HepG2 (cell line): ENCODE measurements at regions not wholly inside any gene's neighbourhood (a gene's known extent, or its start where the extent isn't known, plus 50 kb on each side); places are given as distances from the start of the nearest gene placed in this dataset.

Source experiments
- ATAC-seq: fragments of 200-7000 bp; cut with Tn5 transposase; 3 replicates; pipeline ENCODE4 v1.9.1; 2020; ENCODE audit warnings: mild to moderate bottlenecking, moderate library complexity
- BruUV-seq: library from RNA; stranded (reverse); fragments of 400-500 nt; replicated peaks from 2 replicates; lab custom pipeline; 2021; lab: Mats Ljungman, UMichigan
- CTCF ChIA-PET: fragments of 300-600 bp; formaldehyde crosslinking; extraction: SDS; loops from one replicate; lab custom pipeline; 2021; ENCODE audit warnings: low total read pairs, inconsistent platforms, low intra/inter-chr PET ratio; lab: Yijun Ruan, JAX
- POLR2A ChIA-PET: fragments of 350-600 bp; sonication (Branson Sonifier 250); formaldehyde crosslinking; loops from one replicate; lab custom pipeline; 2020; ENCODE audit warnings: antibody characterized with exemption, inconsistent platforms; lab: Yijun Ruan, JAX
- DNase-seq: peaks from one replicate; pipeline ENCODE4 v3.0.0-alpha.2; 2015; ENCODE audit warnings: low spot score
- FAIRE-seq: peaks from 3 replicates; lab custom pipeline; 2011; peaks lifted over from hg19 to GRCh38; lab: Jason Lieb, UNC
- H2AFZ ChIP-seq: one replicate; pipeline ENCODE4 v1.6.1; 2011; ENCODE audit warnings: low read length, inconsistent platforms
- H3K27ac ChIP-seq: fragments of 300-600 bp; 3 replicates; pipeline ENCODE4 v1.8.0; 2011; ENCODE audit warnings: mixed run types, mild to moderate bottlenecking, mixed read lengths, low read length, inconsistent platforms; ENCODE audit not compliant: insufficient read depth; ENCODE audit errors: extremely low read length
- H3K27me3 ChIP-seq, 2 experiments: fragments of 200-600 bp in 1 of 2; 2 replicates in 1 of 2; 3 replicates in 1 of 2; pipeline versions ENCODE4 v1.6.0 to v1.8.0; 2011; ENCODE audit warnings: low read length in 2 of 2, mild to moderate bottlenecking in 2 of 2, moderate library complexity in 2 of 2, inconsistent platforms in 1 of 2; ENCODE audit not compliant: insufficient read depth in 2 of 2, control insufficient read depth in 1 of 2
- H3K36me3 ChIP-seq, 2 experiments: fragments of 200-600 bp in 1 of 2; replicated peaks in 1 of 2; 2 replicates in 1 of 2; 3 replicates in 1 of 2; pipeline versions ENCODE4 v1.5.1 to v1.8.0; 2011; ENCODE audit warnings: low read length in 2 of 2, inconsistent platforms in 1 of 2; ENCODE audit not compliant: insufficient read depth in 2 of 2, control insufficient read depth in 1 of 2
- H3K4me1 ChIP-seq: 2 replicates; pipeline ENCODE4 v1.5.1; 2012; ENCODE audit warnings: low read length, inconsistent platforms; ENCODE audit not compliant: insufficient read depth
- H3K4me2 ChIP-seq: 2 replicates; pipeline ENCODE4 v1.6.0; 2011; ENCODE audit warnings: low read depth, low read length, inconsistent platforms
- H3K4me3 ChIP-seq, 3 experiments: fragments of 200-600 bp in 1 of 3; sonication (generic), shearing (Covaris generic) in 1 of 3; replicated peaks in 1 of 3; 2 replicates each; pipeline ENCODE4 v1.5.1; 2011 to 2016; ENCODE audit warnings: low read length in 3 of 3, inconsistent platforms in 2 of 3, low read depth in 2 of 3, mild to moderate bottlenecking in 2 of 3, control low read depth in 1 of 3, mixed read lengths in 1 of 3; ENCODE audit not compliant: insufficient read depth in 1 of 3
- H3K79me2 ChIP-seq: one replicate; pipeline ENCODE4 v1.6.1; 2011; ENCODE audit warnings: low read length, inconsistent platforms; ENCODE audit not compliant: insufficient read depth
- H3K9ac ChIP-seq: 2 replicates; pipeline ENCODE4 v1.6.0; 2011; ENCODE audit warnings: mild to moderate bottlenecking, low read depth, low read length, inconsistent platforms; ENCODE audit not compliant: insufficient read depth
- H3K9me3 ChIP-seq: 2 replicates; pipeline ENCODE4 v1.5.1; 2012; ENCODE audit warnings: mild to moderate bottlenecking, low read length
- H4K20me1 ChIP-seq: 2 replicates; pipeline ENCODE4 v1.6.0; 2011; ENCODE audit warnings: inconsistent platforms, mild to moderate bottlenecking, low read length, moderate library complexity; ENCODE audit not compliant: insufficient read depth
- CHCHD3 ChIP-seq: sonication (generic); formaldehyde crosslinking; IDR thresholded peaks from 2 replicates; pipeline ENCODE4 v1.8.0; 2022; ENCODE audit warnings: mild to moderate bottlenecking, missing genetic modification reagents, moderate library complexity
- RNF2 ChIP-seq: fragments of 450-650 bp; conservative IDR thresholded peaks from 2 replicates; pipeline ENCODE4 v1.6.1; 2016; ENCODE audit warnings: low read depth
- SAFB2 ChIP-seq: sonication (generic); formaldehyde crosslinking; IDR thresholded peaks from 2 replicates; pipeline ENCODE4 v1.5.1; 2020; ENCODE audit warnings: missing genetic modification reagents, low read depth, mild to moderate bottlenecking, borderline replicate concordance
- ZNF230 ChIP-seq: sonication (generic); formaldehyde crosslinking; IDR thresholded peaks from 2 replicates; pipeline ENCODE4 v1.4.0; 2020; ENCODE audit warnings: mild to moderate bottlenecking, missing genetic modification reagents
- ZNF557 ChIP-seq: sonication (generic); formaldehyde crosslinking; IDR thresholded peaks from 2 replicates; pipeline ENCODE4 v1.4.0; 2020; ENCODE audit warnings: missing genetic modification reagents
- ZNF766 ChIP-seq: sonication (generic); formaldehyde crosslinking; IDR thresholded peaks from 2 replicates; pipeline ENCODE4 v1.5.0; 2020; ENCODE audit warnings: missing genetic modification reagents, borderline replicate concordance
- ZSCAN12 ChIP-seq: sonication (generic); formaldehyde crosslinking; IDR thresholded peaks from 2 replicates; pipeline ENCODE4 v1.9.0; 2021; ENCODE audit warnings: mild to moderate bottlenecking, missing genetic modification reagents
- WGBS: methylation state at CpG from one replicate; pipeline ENCODE4 v1.1.6; 2017; ENCODE audit warnings: low lambda C conversion rate; 5-methylcytosine and 5-hydroxymethylcytosine counted together
- in situ Hi-C: cut with HindIII; loops from 2 replicates; pipeline ENCODE4 v1.10.0; 2017; ENCODE audit warnings: low pct_unique_long_range_greater_than_20kb; ENCODE audit not compliant: extremely low pct_ligation_motif_present
- intact Hi-C: fragments of 100-400 bp; cut with micrococcal nuclease; formaldehyde crosslinking; loops from one replicate; pipeline ENCODE4 v1.10.0; 2022; ENCODE audit not compliant: unreplicated experiment
- TF ChIP-seq, protein P1 (sequence below): sonication (generic); formaldehyde crosslinking; IDR thresholded peaks from 2 replicates; pipeline ENCODE4 v1.4.0; 2020; ENCODE audit warnings: missing genetic modification reagents
- TF ChIP-seq, protein P2 (sequence below): sonication (generic); formaldehyde crosslinking; conservative IDR thresholded peaks from 2 replicates; pipeline ENCODE4 v1.4.0; 2020; ENCODE audit warnings: missing genetic modification reagents
- TF ChIP-seq, protein P3 (sequence below): sonication (generic); formaldehyde crosslinking; IDR thresholded peaks from 2 replicates; pipeline ENCODE4 v1.5.0; 2020; ENCODE audit warnings: mild to moderate bottlenecking, missing genetic modification reagents, borderline replicate concordance

DNA sequence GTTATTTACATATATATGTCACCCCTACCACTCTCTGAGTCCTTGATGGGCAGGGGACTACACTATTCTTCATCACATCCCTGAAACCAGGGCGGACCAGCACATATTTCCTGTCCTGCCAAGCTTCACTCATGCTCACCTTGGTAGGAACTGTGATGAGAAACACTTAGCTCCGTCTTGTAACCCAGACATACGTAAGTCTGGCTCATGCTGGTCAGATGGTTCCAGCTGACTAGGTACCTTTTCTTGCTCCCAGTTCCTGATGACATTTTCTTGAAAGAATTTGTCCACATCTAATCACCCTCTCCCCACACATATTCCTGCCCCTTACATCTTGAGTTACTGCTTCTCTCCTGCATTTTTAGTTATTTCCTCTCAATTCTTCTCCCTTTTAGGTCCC is 122.2 kb upstream of the MYLIP start:
- no peak for DNase-seq
- no peak overlapping the region for H3K27ac ChIP-seq
- H3K79me2 ChIP-seq = no peaks in the 10 kb centered on the region
- no peak for FAIRE-seq
- BruUV-seq = no TSS peak
- H4K20me1 ChIP-seq = no peaks in the 10 kb centered on the region
- H3K36me3 ChIP-seq = no peaks in the 10 kb centered on the region
- H3K4me3 ChIP-seq = no peak overlapping the region
- intact Hi-C loops = no loop called here
- 5% methylated on average over 3 of the region's 3 CpGs for WGBS
- CTCF ChIA-PET = no interaction called here
- peaks cover 0 to 9% of the 10 kb centered on the region in 2 experiments; a peak in 3 of 5 replicates for H3K27me3 ChIP-seq
- POLR2A ChIA-PET = no interaction called here
- no peak overlapping the region for H3K9ac ChIP-seq
- no peak overlapping the region for H2AFZ ChIP-seq
- no peaks in the 10 kb centered on the region for H3K4me1 ChIP-seq
- no peaks in the 10 kb centered on the region for H3K9me3 ChIP-seq
- ATAC-seq = no peak
- no peak for TF ChIP-seq ZSCAN12 (CRISPR knock-in tag)
- TF ChIP-seq ZNF230 (CRISPR knock-in tag) = no peak
- TF ChIP-seq, protein P1, sequence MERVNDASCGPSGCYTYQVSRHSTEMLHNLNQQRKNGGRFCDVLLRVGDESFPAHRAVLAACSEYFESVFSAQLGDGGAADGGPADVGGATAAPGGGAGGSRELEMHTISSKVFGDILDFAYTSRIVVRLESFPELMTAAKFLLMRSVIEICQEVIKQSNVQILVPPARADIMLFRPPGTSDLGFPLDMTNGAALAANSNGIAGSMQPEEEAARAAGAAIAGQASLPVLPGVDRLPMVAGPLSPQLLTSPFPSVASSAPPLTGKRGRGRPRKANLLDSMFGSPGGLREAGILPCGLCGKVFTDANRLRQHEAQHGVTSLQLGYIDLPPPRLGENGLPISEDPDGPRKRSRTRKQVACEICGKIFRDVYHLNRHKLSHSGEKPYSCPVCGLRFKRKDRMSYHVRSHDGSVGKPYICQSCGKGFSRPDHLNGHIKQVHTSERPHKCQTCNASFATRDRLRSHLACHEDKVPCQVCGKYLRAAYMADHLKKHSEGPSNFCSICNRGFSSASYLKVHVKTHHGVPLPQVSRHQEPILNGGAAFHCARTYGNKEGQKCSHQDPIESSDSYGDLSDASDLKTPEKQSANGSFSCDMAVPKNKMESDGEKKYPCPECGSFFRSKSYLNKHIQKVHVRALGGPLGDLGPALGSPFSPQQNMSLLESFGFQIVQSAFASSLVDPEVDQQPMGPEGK (CRISPR knock-in tag) = no peak
- no peak for TF ChIP-seq ZNF557 (CRISPR knock-in tag)
- no peak for TF ChIP-seq CHCHD3 (CRISPR knock-in tag)
- TF ChIP-seq, all 625 proteins: peak for 0
- no peak overlapping the region for H3K4me2 ChIP-seq
- in situ Hi-C loops = no loop called here

DNA sequence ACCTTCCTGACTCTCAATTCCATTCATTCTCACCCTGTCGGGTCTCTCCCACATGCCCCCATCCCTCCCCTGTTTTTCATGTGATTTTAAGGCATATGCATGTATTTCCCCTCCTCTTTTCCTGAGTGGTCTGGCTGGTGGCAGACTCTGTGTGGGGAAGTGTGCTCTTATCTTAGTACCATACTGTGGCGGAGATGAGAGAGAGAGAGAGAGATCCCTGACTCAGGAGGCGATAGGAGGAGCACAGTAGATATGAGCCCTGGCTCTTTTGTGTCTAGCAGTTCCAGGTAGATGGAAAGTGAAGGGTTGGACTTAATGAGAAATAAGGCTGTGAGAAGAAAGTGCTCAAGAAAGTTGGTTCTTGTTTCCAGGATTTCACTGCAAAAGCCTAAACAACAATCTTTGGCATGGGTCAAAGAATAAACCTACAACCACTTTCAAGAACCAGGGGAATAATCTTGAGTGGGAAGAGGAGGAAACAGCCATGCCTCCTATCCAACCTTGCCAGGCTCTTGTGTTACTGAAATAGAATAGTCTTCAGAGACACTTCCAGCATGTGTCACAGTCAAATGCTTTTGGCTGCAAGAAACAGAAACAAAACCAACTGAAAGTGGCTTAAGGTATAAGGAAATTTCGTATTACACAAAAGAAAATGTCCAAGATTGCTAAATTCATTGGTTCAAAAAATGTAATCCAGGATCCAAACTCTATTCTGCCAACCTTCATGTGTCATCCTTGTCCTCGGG is 123.8 kb upstream of the MYLIP start:
- FAIRE-seq = no peak
- Histone ChIP-seq H3K79me2 (no peaks in the 10 kb centered on the region), H3K4me2 (no peak overlapping the region), H3K4me3 (no peak overlapping the region), H3K27ac (no peak overlapping the region), H2AFZ (no peak overlapping the region), H3K36me3 (no peaks in the 10 kb centered on the region), H4K20me1 (no peaks in the 10 kb centered on the region), H3K27me3 (peaks cover 0 to 12% of the 10 kb centered on the region in 2 experiments; a peak in 3 of 5 replicates), H3K4me1 (no peaks in the 10 kb centered on the region), H3K9me3 (no peaks in the 10 kb centered on the region), H3K9ac (no peak overlapping the region)
- in situ Hi-C loops (no loop called here), intact Hi-C loops (no loop called here)
- WGBS = 3% methylated on average over 5 of the region's 5 CpGs
- BruUV-seq = no TSS peak
- POLR2A ChIA-PET = no interaction called here
- CTCF ChIA-PET = no interaction called here
- no peak for ATAC-seq
- no peak for DNase-seq
- TF ChIP-seq RNF2 (no peak), ZNF766 (CRISPR knock-in tag) (no peak), SAFB2 (CRISPR knock-in tag) (no peak)
- TF ChIP-seq, protein P2, sequence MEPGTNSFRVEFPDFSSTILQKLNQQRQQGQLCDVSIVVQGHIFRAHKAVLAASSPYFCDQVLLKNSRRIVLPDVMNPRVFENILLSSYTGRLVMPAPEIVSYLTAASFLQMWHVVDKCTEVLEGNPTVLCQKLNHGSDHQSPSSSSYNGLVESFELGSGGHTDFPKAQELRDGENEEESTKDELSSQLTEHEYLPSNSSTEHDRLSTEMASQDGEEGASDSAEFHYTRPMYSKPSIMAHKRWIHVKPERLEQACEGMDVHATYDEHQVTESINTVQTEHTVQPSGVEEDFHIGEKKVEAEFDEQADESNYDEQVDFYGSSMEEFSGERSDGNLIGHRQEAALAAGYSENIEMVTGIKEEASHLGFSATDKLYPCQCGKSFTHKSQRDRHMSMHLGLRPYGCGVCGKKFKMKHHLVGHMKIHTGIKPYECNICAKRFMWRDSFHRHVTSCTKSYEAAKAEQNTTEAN (CRISPR knock-in tag) = no peak
- TF ChIP-seq, protein P3, sequence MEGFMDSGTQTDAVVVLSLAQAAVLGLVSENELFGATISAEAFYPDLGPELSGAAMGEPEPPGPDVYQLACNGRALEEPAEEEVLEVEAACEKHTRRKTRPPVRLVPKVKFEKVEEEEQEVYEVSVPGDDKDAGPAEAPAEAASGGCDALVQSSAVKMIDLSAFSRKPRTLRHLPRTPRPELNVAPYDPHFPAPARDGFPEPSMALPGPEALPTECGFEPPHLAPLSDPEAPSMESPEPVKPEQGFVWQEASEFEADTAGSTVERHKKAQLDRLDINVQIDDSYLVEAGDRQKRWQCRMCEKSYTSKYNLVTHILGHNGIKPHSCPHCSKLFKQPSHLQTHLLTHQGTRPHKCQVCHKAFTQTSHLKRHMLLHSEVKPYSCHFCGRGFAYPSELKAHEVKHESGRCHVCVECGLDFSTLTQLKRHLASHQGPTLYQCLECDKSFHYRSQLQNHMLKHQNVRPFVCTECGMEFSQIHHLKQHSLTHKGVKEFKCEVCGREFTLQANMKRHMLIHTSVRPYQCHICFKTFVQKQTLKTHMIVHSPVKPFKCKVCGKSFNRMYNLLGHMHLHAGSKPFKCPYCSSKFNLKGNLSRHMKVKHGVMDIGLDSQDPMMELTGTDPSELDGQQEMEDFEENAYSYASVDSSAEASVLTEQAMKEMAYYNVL (CRISPR knock-in tag) = no peak
